Esophagus squamous epithelium (tissue), 4 donors: ENCODE measurements at regions not wholly inside any gene's neighbourhood (a gene's known extent, or its start where the extent isn't known, plus 50 kb on each side); places are given as distances from the start of the nearest gene placed in this dataset.

Experiments used
- CTCF ChIP-seq, 6 experiments: fragments of 450-650 bp in 4 of 6; fragments of 200-600 bp in 2 of 6; sonication (generic) in 2 of 6; IDR thresholded peaks; one replicate each; pipeline ENCODE4 v1.5.1; 2016 to 2019; ENCODE audit warnings: antibody characterized with exemption in 6 of 6, mild to moderate bottlenecking in 4 of 6, moderate library complexity in 4 of 6
- POLR2A ChIP-seq, 4 donors: fragments of 450-650 bp; IDR thresholded peaks; one replicate each; pipeline ENCODE4 v1.6.1; 2017; ENCODE audit warnings: antibody characterized with exemption in 4 of 4, mild to moderate bottlenecking in 4 of 4, moderate library complexity in 3 of 4

GRCh38 chr4:178471994-178472393, 1029.8 kb upstream of the AGA start:
- TF ChIP-seq POLR2A (IDR thresholded peaks at IDR 0.05) (no peak), CTCF (IDR thresholded peaks at IDR 0.05) (no peak)
